8988T (cell line): ENCODE measurements at regions not wholly inside any gene's neighbourhood (a gene's known extent, or its start where the extent isn't known, plus 50 kb on each side); places are given as distances from the start of the nearest gene placed in this dataset.

Experiments used
- DNase-seq: peaks from one replicate; pipeline ENCODE4 v3.0.0; 2011

GRCh38 chr4:184309241-184310170 lies 91.8 kb upstream of the ENPP6 start:
- DNase-seq: no peak

- no peak for DNase-seq
Measured at GRCh38 chr4:184306949-184307348, 89.3 kb upstream of the ENPP6 start.

- DNase-seq: no peak
Measured at GRCh38 chr4:184306470-184306869, 88.8 kb upstream of the ENPP6 start.

GRCh38 chr4:184300816-184301215 lies 83.1 kb upstream of the ENPP6 start:
- no peak for DNase-seq

- DNase-seq: no peak
Measured at GRCh38 chr4:184298254-184298653, 80.6 kb upstream of the ENPP6 start.

GRCh38 chr4:184295206-184295605 lies 77.5 kb upstream of the ENPP6 start:
- DNase-seq: no peak

GRCh38 chr4:184294606-184295133 lies 77.0 kb upstream of the ENPP6 start:
- DNase-seq: no peak

- no peak for DNase-seq
Measured at GRCh38 chr4:184293552-184293951, 75.9 kb upstream of the ENPP6 start.

- DNase-seq: no peak
Measured at GRCh38 chr4:184292877-184293276, 75.2 kb upstream of the ENPP6 start.

GRCh38 chr4:184292465-184292867 lies 74.8 kb upstream of the ENPP6 start:
- DNase-seq: no peak

GRCh38 chr4:184289179-184289535 lies 71.5 kb upstream of the ENPP6 start:
- DNase-seq: no peak

- DNase-seq: no peak
Measured at GRCh38 chr4:184288451-184289178, 70.9 kb upstream of the ENPP6 start.

GRCh38 chr4:184287697-184288255 lies 70.1 kb upstream of the ENPP6 start:
- DNase-seq: no peak

GRCh38 chr4:184286358-184286757 lies 68.7 kb upstream of the ENPP6 start:
- DNase-seq: no peak

- no peak for DNase-seq
Measured at GRCh38 chr4:184284742-184285141, 67.1 kb upstream of the ENPP6 start.

- no peak for DNase-seq
Measured at GRCh38 chr4:184284336-184284690, 66.6 kb upstream of the ENPP6 start.

GRCh38 chr4:184283659-184284335 lies 66.1 kb upstream of the ENPP6 start:
- no peak for DNase-seq

GRCh38 chr4:184282895-184283654 lies 65.4 kb upstream of the ENPP6 start:
- no peak for DNase-seq

- no peak for DNase-seq
Measured at GRCh38 chr4:184282251-184282713, 64.6 kb upstream of the ENPP6 start.

- no peak for DNase-seq
Measured at GRCh38 chr4:184281231-184282139, 63.8 kb upstream of the ENPP6 start.

GRCh38 chr4:184280591-184281071 lies 63.0 kb upstream of the ENPP6 start:
- no peak for DNase-seq
